Cerebellar cortex (tissue), 1 donor: ENCODE measurements at regions not wholly inside any gene's neighbourhood (a gene's known extent, or its start where the extent isn't known, plus 50 kb on each side); places are given as distances from the start of the nearest gene placed in this dataset.
"Not testable (repeated sequence)": the region's sequence is repeated elsewhere in the genome, so short reads cannot be mapped to it uniquely, and the experiment has no call there.

ENCODE experiments used
- DNase-seq: peaks from one replicate; pipeline ENCODE4 v3.0.0-alpha.2; 2015; ENCODE audit warnings: low spot score

DNA sequence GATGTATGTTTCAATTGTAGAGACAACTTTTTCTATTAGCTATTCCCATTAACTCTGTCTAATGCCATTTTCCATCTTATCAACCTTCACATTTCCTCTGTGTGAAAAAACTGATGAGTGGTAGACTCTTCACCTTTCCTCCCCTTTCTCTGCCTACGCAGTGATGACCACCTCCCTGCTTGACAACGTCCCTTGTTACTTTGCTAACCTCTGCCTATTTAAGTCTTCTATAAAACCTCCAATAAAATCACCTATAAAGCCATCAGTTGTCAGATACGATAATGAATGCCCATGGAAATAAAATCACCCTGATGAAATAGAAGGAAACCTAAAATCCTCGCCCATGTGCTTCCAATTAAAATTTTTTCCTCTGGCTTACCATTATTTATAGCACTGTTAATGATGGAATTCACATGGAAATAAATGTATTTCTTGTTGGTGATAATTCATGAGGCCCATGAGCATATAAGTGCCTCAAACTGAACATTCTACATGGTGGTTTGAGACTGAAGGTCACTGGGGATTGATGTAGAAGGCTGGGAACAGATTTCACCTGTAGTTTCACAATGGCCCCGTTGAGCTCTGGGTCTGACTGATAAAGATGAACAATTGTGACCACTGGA is 1454.0 kb upstream of the SEL1L start:
- DNase-seq: no peak

DNA sequence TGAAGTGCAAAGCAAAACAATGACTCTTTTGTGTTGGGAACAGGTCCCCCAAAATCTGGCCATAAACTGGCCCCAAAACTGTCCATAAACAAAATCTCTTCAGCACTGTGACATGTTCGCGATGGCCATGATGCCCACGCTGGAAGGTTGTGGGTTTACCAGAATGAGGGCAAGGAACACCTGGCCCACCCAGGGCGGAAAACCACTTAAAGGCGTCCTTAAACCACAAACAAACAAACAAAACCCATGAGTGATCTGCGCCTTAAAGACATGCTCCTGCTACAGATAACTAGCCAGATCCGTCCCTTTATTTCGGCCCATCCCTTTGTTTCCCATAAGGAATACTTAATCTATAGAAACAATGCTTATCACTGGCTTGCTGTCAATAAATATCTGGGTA is 1460.9 kb upstream of the SEL1L start:
- DNase-seq: not testable (repeated sequence)

DNA sequence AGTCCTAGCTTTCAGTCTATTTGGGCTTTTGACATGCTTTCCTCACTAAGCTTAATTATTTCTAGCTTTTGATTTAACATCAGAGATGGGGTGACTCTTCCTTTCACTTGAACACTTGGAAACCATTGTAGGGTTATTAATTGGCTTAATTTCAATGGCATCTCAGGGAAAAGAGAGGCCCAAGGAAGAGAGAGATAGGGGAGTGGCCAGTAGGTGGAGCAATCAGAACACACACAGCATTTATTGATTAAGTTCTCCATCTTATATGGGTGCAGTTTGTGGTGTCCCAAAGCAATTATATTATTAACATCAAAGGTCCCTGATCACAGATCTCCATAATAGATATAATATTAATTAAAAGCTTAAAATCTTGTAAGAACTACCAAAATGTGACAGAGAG is 1466.1 kb upstream of the SEL1L start:
- no peak for DNase-seq

DNA sequence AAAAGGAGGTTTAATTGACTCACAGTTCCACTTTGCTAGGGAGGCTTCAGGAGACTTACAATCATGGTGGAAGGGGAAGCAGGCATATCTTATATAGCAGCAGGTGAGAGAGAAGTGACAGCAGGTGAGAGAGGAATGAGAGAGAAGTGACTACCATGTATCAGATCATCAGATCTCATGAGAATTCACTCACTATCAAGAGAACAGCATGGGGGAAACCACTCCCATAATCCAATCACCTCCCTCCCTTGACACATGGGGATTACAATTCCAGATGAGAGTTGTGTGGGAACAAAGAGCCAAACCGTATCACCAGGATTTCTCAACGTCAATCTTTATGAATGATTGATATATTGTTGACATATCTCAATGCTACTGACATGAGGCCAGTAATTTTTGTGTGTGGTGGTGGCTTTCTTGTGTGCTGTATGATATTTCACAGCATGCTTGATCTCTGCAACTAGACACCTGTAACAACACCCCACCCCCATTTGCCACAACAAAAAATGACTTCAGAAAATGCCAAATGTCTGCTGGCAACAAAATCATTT is 1470.9 kb upstream of the SEL1L start:
- no peak for DNase-seq

DNA sequence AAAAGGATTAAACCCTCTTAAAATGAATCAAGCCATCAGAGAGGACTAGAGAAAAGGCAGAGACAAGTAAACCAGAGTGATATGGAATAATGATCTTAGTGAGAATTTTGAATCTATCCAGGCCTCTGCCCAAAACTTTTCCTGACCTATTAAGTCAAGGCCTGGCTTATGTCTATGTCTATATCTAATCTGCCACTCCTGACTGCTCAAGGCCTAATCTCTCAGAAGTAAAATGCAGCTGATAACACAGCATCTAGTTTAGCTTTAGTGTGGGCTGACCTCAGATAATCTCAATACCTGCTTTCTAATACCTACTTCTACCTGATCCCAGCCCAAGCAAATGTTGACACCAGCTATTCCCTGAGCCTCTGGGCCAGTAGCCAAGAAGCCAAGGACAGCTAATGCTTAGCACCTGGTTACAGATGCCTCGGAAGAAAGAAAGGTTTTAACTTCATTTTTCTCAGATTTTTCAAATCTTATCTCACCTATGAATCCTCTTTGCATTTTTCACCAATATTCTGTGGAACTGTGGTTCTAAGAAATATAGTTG is 1472.5 kb upstream of the SEL1L start:
- no peak for DNase-seq

GRCh38 chr14:83007052-83007451 is 1473.4 kb upstream of the SEL1L start:
- DNase-seq: not testable (repeated sequence)

GRCh38 chr14:83007641-83008225 is 1474.1 kb upstream of the SEL1L start:
- DNase-seq: no peak

GRCh38 chr14:83017296-83017695 is 1483.6 kb upstream of the SEL1L start:
- DNase-seq: no peak

- DNase-seq: no peak
Measured at GRCh38 chr14:83019744-83020414, 1486.2 kb upstream of the SEL1L start.

- DNase-seq: no peak
Measured at GRCh38 chr14:83021323-83021722, 1487.7 kb upstream of the SEL1L start.

- DNase-seq: no peak
Measured at GRCh38 chr14:83023369-83023768, 1489.7 kb upstream of the SEL1L start.

- DNase-seq: no peak
Measured at GRCh38 chr14:83041224-83041623, 1507.6 kb upstream of the SEL1L start.

DNA sequence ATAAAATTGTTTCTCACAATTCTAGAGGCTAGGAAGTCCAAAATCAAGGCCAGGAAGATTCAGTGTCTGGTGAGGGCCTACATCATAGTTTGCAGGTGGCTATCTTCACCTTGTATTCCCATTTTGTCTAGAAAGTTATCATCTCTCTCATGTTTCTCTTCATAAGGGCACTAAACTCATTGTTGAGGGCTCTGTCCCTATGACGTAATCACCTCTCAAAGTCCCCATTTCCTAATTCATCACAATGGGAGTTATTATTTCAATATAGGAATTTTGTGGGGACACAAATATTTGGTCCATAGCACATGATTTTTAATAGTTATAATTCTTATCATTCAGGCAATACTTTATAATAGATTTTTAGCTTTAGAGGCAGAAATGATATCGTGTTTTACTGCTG is 1509.2 kb upstream of the SEL1L start:
- DNase-seq: no peak

DNA sequence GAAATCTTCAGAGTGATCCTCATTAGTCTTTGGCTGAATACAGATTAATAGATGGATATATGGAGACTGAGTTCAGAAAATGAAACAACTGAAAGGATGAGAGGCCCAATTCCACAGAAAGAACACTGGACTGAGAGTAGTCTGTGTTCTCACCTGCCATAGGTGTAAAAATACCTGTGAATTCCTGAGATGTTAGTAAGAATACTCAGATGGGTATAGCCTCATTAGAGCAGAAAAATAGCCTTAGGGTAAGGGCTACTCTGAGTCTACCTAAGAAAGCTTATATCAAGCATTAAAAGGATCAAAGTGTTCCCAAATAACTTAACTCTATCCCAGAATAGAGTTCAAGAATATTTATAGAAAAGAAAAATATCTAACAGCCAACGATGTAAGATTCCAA is 1510.3 kb upstream of the SEL1L start:
- no peak for DNase-seq

GRCh38 chr14:83047059-83047830 is 1513.6 kb upstream of the SEL1L start:
- no peak for DNase-seq

DNA sequence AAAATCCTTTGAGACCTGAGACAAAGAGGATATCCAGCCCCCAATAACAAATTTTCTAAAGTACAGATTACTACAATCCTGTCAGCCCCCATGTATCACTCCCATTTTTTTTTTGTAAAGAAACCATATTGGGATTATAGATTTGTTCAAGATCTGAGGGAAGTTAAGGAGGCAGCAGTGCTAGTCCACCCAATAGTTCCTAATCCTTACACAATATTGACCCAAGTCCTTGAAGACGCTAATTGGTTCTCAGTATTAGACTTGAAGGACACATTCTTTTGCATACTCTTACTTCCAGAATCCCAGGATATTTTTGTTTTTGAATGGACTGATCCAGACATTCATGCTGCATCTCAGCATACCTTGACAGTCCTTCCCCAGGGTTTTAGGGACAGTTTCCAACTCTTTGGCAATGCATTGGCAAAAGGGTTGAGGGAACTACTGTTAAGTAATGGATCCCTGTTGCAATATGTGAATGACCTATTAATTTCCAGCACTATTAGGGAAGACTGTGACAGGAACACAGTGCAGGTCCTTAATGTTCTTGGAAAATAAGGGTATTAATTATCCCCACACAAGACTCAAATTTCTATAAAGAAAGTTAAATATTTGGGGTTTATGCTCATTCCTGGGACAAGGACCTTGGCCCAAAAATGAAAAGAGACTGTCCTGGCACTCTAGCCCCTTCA is 1519.5 kb upstream of the SEL1L start:
- no peak for DNase-seq

DNA sequence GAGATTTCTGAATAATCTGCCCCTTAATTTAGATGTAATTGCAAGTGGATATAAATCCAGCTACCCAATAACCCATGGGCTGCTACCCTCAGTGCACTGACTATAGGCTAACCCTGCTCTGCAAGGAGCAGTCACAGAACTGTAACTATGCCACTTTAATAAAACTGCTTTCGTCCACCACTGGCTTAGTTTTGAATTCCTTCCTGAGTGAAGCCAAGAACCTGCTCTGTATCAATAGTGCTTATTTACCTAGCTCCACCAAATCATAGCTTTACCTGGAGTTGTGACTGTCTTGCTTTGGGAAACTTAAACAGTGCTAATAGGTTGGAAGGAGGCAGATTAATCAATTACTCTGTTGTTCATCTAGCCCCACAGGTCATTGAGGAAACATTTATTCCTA is 1524.4 kb upstream of the SEL1L start:
- no peak for DNase-seq

DNA sequence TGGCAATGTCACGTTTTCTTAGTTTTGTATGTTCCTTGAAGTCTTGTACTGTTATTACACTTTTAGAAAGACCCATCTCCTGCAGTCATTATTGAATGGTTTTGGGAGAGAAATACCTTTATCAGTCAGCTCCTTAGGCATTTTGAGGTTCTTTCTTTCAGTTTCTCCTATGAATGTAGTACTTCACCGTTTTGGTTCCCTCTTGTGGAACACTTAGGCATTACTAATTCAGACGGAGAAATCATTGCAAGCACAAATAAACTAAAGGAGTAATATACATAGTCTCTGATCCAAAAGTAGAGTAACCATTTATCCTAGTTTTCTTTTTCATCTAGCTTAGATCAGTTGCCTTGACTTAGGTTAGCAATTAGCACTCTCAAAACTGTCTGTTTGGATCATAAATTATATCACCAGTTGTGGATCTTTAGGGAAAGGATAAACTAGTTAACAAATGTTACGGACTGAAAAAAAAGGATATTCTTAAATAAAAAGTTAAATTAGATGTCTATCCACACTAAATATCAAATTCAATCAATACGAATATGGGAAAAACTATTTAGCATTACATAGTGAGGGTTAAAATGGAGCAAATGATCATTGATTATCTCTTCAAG is 1538.3 kb upstream of the SEL1L start:
- DNase-seq: no peak

DNA sequence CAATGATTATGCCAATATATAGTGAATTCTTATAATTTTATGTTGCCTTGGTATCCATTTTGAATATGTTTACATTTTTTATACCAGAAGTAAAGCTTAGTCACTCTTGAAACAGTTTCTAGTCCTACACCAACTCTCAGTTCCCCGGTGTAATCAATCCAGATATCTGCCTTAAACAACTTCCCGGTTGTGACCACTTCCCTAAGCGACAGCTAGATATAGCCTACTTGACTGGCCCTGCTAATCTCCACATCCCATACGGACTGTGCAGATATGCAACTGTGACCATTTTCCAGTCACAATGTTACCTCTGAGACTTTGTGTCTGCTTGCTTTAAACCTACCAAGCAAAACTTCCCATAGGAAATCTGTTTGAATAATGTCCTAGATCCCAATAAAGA is 1551.5 kb upstream of the SEL1L start:
- no peak for DNase-seq

DNA sequence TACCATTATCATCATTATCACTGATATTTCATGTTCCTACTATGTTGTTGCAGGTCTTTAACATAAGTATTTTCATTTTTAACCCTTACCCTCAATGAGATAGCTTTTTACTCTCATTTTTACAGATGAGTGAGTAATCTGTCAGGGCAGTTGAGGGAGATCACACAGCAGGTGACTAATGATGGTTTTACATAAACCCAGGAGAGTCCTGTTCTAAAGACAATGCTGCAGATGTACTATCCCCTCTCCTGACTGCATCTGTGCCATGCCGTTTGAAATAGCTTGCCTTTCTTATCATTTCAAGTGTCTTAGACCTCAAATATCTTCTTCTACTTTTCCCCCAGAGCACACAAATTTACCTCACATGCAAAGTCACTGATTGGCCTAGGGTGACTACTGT is 1552.1 kb upstream of the SEL1L start:
- DNase-seq: no peak
